ENCODE measurements at regions not wholly inside any gene's neighbourhood (a gene's known extent, or its start where the extent isn't known, plus 50 kb on each side); places are given as distances from the start of the nearest gene placed in this dataset.
"Not testable (repeated sequence)": the region's sequence is repeated elsewhere in the genome, so short reads cannot be mapped to it uniquely, and the experiment has no call there.

- DNase-seq = not testable (repeated sequence)
Measured at GRCh38 chr10:42177793-42178689, 460.3 kb downstream of the ZNF33B start.

- no peak for DNase-seq
Measured at GRCh38 chr10:42177077-42177792, 461.1 kb downstream of the ZNF33B start.

DNA sequence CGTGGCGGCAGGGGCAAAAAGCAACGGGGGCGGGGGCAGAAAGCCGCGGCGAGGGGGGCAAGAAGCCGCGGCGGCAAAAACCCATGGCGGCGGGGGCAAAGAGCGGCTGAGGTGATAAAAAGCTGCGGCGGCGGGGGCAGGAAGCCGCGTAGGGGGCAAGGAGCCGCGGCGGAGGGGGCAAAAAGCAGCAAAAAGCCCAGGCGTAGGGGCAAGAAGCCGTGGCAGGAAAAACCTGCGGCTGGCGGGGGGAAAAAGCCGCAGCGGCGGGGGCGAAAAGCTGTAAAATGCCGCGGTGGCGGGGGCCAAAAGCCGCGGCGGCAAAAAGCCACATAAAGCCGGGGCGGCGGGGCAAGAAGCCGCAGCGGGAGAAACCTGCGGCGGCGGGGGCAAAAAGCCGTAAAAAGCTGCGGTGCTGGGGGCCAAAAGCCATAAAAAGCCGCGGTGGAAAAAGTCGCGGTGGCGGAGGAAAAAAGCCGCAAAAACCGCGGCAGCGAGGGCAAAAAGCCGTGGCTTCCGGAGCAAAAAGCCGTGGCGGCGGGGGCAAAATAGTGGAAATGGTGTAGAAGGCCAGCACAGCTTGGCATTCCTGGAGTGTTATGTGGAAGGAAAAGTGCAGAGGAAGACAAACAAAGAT is 487.8 kb downstream of the ZNF33B start:
- DNase-seq = no peak

DNA sequence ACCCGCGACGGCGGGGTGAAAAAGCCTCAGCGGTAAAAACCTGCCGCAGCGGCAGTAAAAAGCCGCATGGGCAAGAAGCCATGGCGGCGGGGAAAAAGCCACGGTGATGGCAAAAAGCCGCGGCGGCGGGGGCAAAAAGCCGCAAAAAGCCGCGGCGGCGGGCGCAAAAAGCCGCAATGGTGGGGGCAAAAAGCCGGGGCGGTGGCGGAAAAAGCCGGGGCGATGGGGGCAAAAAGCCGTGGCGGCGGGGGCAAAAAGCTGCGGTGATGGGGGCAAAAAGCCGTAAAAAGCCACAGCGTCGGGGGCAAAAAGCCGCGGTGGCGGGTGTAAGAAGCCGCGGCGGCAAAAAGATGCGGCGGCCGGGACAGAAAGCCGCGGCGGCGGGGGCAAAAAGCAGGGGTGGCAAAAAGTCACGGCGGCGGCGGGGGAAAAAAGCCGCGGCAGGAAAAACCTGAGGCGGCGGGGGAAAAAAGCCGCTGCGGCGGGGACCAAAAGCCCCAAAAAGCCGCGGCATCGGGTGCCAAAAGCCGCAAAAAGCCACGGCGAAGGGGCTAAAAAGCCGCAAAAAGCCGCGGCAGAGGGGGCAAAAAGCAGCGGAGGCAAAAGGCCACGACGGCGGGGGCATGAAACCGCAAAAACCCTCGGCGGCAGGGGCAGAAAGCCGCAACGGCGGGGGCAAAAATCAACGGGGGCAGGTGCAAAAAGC is 488.5 kb downstream of the ZNF33B start:
- DNase-seq = peak; percentile 11

- DNase-seq = peak; percentile 11
Measured at GRCh38 chr10:42149027-42149700, 489.2 kb downstream of the ZNF33B start.

DNA sequence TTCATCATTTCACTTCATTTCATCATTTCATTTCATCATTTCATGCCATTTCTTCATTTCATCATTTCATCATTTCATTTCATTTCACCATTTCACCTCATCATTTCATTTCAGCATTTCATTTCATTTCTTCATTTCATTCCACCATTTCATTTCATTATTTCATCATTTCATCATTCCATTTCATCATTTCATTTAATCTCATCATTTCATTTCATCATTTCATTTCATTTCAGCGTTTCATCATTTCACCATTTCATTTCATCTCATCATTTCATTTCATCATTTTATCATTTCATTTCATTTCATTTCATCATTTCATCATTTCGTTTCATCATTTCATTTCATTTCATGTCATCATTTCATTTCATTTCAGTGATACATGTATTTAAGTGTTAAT is 492.2 kb downstream of the ZNF33B start:
- not testable (repeated sequence) for DNase-seq

- not testable (repeated sequence) for DNase-seq
Measured at GRCh38 chr10:42138023-42138422, 500.3 kb downstream of the ZNF33B start.

DNA sequence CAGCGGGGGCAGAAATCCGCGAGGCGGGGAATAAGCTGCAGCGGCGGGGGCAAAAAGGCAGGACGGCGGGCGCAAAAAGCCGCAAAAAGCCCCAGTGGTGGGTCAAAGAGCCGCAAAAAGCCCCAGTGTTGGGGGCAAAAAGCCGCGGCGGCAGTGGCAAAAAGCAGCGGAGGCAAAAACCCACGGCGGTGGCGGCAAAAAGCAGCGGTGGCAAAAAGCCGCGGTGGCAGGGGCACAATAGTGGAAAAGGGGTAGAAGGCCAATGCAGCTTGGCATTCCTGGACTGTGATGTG is 525.3 kb downstream of the ZNF33B start:
- DNase-seq = no peak

DNA sequence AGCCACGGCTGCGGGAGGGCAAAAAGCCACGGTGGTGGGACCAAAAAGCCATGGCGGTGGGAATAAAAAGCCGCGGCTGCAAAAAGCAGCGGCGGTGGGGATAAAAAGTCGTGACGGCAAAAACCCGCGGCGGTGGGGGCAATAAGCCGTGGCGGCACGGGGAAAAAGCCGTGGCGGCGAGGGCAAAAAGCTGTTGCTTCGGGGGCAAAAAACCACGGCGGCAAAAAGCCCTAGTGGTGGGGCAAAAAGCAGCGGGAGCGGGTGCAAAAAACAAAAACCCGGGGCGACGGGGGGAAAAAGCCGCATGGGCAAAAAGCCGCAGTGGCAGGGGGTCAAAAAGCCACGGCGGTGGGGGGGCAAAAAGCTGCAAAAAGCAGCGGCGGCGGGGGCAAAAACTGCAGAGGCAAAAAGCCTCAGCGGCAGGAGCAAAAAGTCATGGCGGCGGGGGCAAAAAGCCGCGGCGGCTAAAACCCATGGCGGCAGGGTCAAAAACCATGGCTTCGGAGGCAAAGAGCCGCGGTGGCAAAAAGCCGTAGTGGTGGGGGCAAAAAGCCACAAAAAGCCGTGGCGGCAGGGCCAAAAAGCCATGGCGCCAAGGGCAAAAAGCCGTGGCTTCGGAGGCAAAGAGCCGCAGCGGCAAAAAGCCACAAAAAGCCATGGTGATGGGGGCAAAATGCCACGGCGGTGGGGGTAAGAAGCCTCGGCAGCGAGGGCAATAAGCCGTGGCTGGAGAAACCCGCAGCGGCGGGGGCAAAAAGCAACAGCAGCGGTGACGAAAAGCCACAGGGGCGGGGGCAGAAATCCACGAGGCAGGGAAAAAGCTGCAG is 525.8 kb downstream of the ZNF33B start:
- no peak for DNase-seq

GRCh38 chr10:42111661-42112330 is 526.6 kb downstream of the ZNF33B start:
- DNase-seq = no peak

DNA sequence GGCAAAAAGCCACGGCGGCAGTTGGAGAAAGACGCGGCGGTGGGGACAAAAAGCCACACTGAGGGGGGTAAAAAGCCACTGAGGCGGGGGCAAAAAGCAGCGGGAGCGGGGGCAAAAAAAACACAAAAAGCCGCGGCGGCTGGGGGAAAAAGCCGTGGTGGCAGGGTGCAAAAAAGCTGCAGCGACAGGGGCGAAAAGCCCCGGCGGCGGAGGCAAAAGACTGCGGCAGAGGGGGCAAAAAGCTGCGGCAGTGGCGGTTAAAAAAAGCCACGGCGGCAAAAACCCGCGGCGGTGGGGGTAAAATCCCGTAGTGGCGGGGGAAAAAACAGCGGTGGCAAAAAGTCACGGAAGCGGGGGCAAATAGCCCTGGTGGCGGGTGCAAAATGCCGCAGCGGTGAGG is 527.3 kb downstream of the ZNF33B start:
- DNase-seq = no peak
